NCI-H2196 (cell line): ENCODE measurements at regions not wholly inside any gene's neighbourhood (a gene's known extent, or its start where the extent isn't known, plus 50 kb on each side); places are given as distances from the start of the nearest gene placed in this dataset.
"Not testable (repeated sequence)": the region's sequence is repeated elsewhere in the genome, so short reads cannot be mapped to it uniquely, and the experiment has no call there.

Experiments used
- DNase-seq: peaks from one replicate; lab custom pipeline; 2025; ENCODE audit not compliant: unreplicated experiment; lab: John Stamatoyannopoulos, UW

- DNase-seq, result no peak
Measured at GRCh38 chr11:103584021-103584420, 452.4 kb upstream of the DDI1 start.

- no peak for DNase-seq
Measured at GRCh38 chr11:103584720-103585119, 451.7 kb upstream of the DDI1 start.

GRCh38 chr11:103585401-103585800 lies 451.0 kb upstream of the DDI1 start:
- DNase-seq, result no peak

GRCh38 chr11:103585911-103586310 lies 450.5 kb upstream of the DDI1 start:
- DNase-seq, result no peak

GRCh38 chr11:103586756-103587155 lies 449.7 kb upstream of the DDI1 start:
- DNase-seq, result no peak

- DNase-seq, result peak; percentile 13
Measured at GRCh38 chr11:103587901-103588788, 448.3 kb upstream of the DDI1 start.

GRCh38 chr11:103591554-103591953 lies 444.9 kb upstream of the DDI1 start:
- no peak for DNase-seq

GRCh38 chr11:103594283-103594682 lies 442.2 kb upstream of the DDI1 start:
- no peak for DNase-seq

- DNase-seq, result no peak
Measured at GRCh38 chr11:103596315-103596714, 440.1 kb upstream of the DDI1 start.

- peak; percentile 51 for DNase-seq
Measured at GRCh38 chr11:103601225-103601846, 435.1 kb upstream of the DDI1 start.

GRCh38 chr11:103602840-103603239 lies 433.6 kb upstream of the DDI1 start:
- DNase-seq, result no peak

GRCh38 chr11:103604310-103604709 lies 432.1 kb upstream of the DDI1 start:
- no peak for DNase-seq

GRCh38 chr11:103608566-103608965 lies 427.9 kb upstream of the DDI1 start:
- DNase-seq, result no peak

GRCh38 chr11:103609117-103610066 lies 427.0 kb upstream of the DDI1 start:
- DNase-seq, result no peak

GRCh38 chr11:103610435-103610834 lies 426.0 kb upstream of the DDI1 start:
- no peak for DNase-seq

GRCh38 chr11:103611526-103612260 lies 424.7 kb upstream of the DDI1 start:
- not testable (repeated sequence) for DNase-seq

- DNase-seq, result not testable (repeated sequence)
Measured at GRCh38 chr11:103612451-103612850, 424.0 kb upstream of the DDI1 start.

GRCh38 chr11:103616586-103616985 lies 419.9 kb upstream of the DDI1 start:
- DNase-seq, result not testable (repeated sequence)

GRCh38 chr11:103618528-103618927 lies 417.9 kb upstream of the DDI1 start:
- no peak for DNase-seq

GRCh38 chr11:103619480-103619879 lies 417.0 kb upstream of the DDI1 start:
- DNase-seq, result peak; percentile 7

- DNase-seq, result no peak
Measured at GRCh38 chr11:103619938-103620337, 416.5 kb upstream of the DDI1 start.
